ENCODE measurements at regions not wholly inside any gene's neighbourhood (a gene's known extent, or its start where the extent isn't known, plus 50 kb on each side); places are given as distances from the start of the nearest gene placed in this dataset.
"Not testable (repeated sequence)": the region's sequence is repeated elsewhere in the genome, so short reads cannot be mapped to it uniquely, and the experiment has no call there.

DNA sequence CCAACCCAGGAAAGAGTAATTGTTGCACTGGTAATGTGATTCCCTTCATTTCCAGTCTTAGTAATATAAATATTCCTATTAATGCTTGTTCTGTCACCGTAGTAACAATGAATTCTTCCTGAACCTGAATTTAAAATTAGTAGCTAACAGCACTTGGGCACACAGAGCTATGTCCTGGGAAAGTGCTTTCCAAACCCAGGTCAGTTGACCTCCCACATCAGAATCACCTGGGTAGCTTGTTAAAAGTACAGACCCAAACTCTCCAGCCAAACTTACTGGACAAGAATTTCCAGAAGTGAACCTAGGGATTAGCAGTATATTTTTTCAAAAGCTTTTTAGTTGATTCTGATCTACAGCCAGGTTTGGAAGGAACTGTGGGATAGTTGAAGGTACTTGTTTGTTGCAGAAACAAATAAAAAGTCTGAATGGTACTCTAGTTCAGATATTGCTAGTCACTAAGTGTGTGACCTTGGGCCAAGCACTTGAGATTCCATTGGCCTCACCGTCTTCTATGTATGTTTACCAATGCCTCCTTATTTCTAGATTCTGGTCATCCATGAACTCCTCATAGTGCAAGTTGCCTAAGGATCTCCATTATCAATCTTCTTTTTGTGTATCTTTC, 192.9 kb upstream of the CNKSR2 start:
- Histone ChIP-seq H3K27ac (no peak overlapping the region), H3K4me1 (ENCODE audit: insufficient read depth) (no peaks in the 10 kb centered on the region), H3K4me3 (no peak overlapping the region), H3K9me3 (no peaks in the 10 kb centered on the region), H3K27me3 (no peaks in the 10 kb centered on the region), H3K36me3 (no peaks in the 10 kb centered on the region)
- 53 to 65% (median 64%) methylated on average over 2 of the region's 2 CpGs for WGBS, 3 donors
- no peak for DNase-seq
- TF ChIP-seq POLR2A (IDR thresholded peaks at IDR 0.05) (no peak), EP300 (IDR thresholded peaks at IDR 0.05) (no peak)
- TF ChIP-seq, protein P1, sequence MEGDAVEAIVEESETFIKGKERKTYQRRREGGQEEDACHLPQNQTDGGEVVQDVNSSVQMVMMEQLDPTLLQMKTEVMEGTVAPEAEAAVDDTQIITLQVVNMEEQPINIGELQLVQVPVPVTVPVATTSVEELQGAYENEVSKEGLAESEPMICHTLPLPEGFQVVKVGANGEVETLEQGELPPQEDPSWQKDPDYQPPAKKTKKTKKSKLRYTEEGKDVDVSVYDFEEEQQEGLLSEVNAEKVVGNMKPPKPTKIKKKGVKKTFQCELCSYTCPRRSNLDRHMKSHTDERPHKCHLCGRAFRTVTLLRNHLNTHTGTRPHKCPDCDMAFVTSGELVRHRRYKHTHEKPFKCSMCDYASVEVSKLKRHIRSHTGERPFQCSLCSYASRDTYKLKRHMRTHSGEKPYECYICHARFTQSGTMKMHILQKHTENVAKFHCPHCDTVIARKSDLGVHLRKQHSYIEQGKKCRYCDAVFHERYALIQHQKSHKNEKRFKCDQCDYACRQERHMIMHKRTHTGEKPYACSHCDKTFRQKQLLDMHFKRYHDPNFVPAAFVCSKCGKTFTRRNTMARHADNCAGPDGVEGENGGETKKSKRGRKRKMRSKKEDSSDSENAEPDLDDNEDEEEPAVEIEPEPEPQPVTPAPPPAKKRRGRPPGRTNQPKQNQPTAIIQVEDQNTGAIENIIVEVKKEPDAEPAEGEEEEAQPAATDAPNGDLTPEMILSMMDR (IDR thresholded peaks at IDR 0.05) = no peak
- intact Hi-C loops (cut with DNase I) = no loop called here

DNA sequence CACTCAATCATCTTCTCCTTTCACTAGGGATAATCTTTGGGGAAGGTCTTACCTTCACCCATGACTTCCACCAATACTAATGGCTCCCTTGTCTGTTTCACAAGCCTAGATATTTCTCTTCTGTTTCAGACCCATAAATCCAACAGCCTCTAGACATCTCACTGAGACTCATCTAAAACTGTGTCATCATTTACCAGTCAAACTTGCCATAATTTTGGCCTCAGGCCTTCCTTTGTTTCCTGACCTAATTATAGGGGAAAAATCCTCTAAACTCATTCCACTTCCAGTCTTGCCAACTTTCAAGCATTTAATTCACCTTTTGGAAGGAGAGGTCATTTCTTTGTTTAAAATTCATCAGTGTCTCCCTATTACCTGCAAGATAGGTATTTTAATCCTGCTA, 181.0 kb upstream of the CNKSR2 start:
- no peak for DNase-seq
- Histone ChIP-seq H3K27ac (no peak overlapping the region), H3K4me1 (ENCODE audit: insufficient read depth) (no peaks in the 10 kb centered on the region), H3K27me3 (no peaks in the 10 kb centered on the region), H3K4me3 (no peak overlapping the region), H3K9me3 (no peaks in the 10 kb centered on the region), H3K36me3 (no peaks in the 10 kb centered on the region)
- intact Hi-C loops (cut with DNase I) = no loop called here
- TF ChIP-seq POLR2A (IDR thresholded peaks at IDR 0.05) (no peak), EP300 (IDR thresholded peaks at IDR 0.05) (no peak)
- TF ChIP-seq, protein P1 (IDR thresholded peaks at IDR 0.05) = no peak

DNA sequence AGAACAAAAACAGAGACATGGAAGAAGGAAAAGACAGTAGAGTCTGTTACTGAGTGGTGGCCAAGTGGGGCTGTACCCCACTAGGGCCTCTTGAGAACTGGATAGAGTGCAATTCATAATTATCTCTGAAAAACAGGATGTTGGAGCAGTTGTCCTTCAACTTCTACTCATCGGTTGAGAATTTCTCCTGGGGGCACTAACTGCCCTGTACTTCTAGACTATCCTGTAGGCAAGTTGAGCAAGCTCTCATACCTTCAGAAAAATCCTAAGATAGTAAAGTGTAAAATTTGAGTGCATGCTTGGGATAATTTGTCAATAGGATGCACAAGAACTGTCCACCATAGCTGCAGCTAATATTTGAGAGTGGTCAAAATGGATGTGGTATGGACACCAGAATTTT, 179.7 kb upstream of the CNKSR2 start:
- WGBS, 3 donors = 68 to 82% (median 80%) methylated on average over 1 of the region's 1 CpG
- H3K4me1 ChIP-seq (ENCODE audit: insufficient read depth) = no peaks in the 10 kb centered on the region
- no peaks in the 10 kb centered on the region for H3K36me3 ChIP-seq
- no peak overlapping the region for H3K27ac ChIP-seq
- H3K4me3 ChIP-seq = no peak overlapping the region
- no peaks in the 10 kb centered on the region for H3K9me3 ChIP-seq
- DNase-seq = no peak
- TF ChIP-seq EP300 (IDR thresholded peaks at IDR 0.05) (no peak), POLR2A (IDR thresholded peaks at IDR 0.05) (no peak)
- TF ChIP-seq, protein P1 (IDR thresholded peaks at IDR 0.05) = no peak
- H3K27me3 ChIP-seq = no peaks in the 10 kb centered on the region
- intact Hi-C loops (cut with DNase I) = no loop called here

DNA sequence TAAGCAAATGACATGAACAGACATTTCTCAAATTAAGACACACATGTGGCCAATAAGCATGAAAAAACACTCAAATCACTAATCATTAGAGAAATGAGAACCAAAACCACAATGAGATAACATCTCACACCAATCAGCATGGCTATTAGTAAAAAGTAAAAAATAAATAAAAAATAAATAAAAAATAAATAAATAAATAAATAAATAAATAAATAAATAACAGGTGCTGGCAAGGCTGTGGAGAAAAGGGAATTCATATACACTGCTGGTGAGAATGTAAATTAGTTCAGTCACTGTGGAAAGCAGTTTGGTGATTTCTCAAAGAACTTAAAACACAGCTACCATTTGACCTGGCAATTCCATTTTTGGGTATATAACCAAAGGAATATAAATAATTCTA, 167.1 kb upstream of the CNKSR2 start:
- no peak overlapping the region for H3K4me3 ChIP-seq
- no peak overlapping the region for H3K27ac ChIP-seq
- no peaks in the 10 kb centered on the region for H3K4me1 ChIP-seq (ENCODE audit: insufficient read depth)
- H3K9me3 ChIP-seq = no peaks in the 10 kb centered on the region
- H3K27me3 ChIP-seq = no peaks in the 10 kb centered on the region
- H3K36me3 ChIP-seq = no peaks in the 10 kb centered on the region
- intact Hi-C loops (cut with DNase I) = no loop called here
- no peak for DNase-seq
- TF ChIP-seq, protein P1 (IDR thresholded peaks at IDR 0.05) = no peak
- TF ChIP-seq POLR2A (IDR thresholded peaks at IDR 0.05) (no peak), EP300 (IDR thresholded peaks at IDR 0.05) (no peak)

DNA sequence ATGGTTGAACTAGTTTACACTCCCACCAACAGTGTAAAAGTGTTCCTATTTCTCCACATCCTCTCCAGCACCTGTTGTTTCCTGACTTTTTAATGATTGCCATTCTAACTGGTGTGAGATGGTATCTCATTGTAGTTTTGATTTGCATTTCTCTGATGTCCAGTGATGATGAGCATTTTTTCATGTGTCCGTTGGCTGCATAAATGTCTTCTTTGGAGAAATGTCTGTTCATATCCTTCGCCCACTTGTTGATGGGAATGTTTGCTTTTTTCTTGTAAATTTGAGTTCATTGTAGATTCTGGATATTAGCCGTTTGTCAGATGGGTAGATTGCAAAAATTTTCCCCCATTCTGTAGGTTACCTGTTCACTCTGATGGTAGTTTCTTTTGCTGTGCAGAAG, 155.0 kb upstream of the CNKSR2 start:
- H3K36me3 ChIP-seq; H3K4me1 ChIP-seq (ENCODE audit: insufficient read depth); H3K9me3 ChIP-seq; intact Hi-C loops (cut with DNase I); H3K4me3 ChIP-seq; H3K27ac ChIP-seq; DNase-seq; H3K27me3 ChIP-seq: not testable (repeated sequence)
- WGBS, 3 donors = 72 to 74% (median 73%) methylated on average over 3 of the region's 3 CpGs

Data from ovary (tissue), 7 donors.